ENCODE measurements at regions not wholly inside any gene's neighbourhood (a gene's known extent, or its start where the extent isn't known, plus 50 kb on each side); places are given as distances from the start of the nearest gene placed in this dataset.

- no peaks in the 10 kb centered on the region for H3K36me3 ChIP-seq
- H3K27ac ChIP-seq = no peak overlapping the region
- H3K9me3 ChIP-seq = no peaks in the 10 kb centered on the region
- peaks cover 0 to 15% (median 0%) of the 10 kb centered on the region in 4 donors for H3K4me1 ChIP-seq
- WGBS, 2 donors = 92 to 93% methylated on average over 2 of the region's 2 CpGs
- DNase-seq (ENCODE audit: low spot score in 2 of 2) = no peak
- no peaks in the 10 kb centered on the region for H3K27me3 ChIP-seq
- TF ChIP-seq CTCF (IDR thresholded peaks at IDR 0.05) = no peak
- TF ChIP-seq POLR2A (IDR thresholded peaks at IDR 0.05) = no peak
- TF ChIP-seq EP300 (IDR thresholded peaks at IDR 0.05) = no peak
- H3K4me3 ChIP-seq = no peak overlapping the region
These were observed 169.5 kb downstream of the TTC32 start for GRCh38 chr2:19732255-19732654.

- Histone ChIP-seq H3K36me3 (no peaks in the 10 kb centered on the region), H3K4me3 (no peak overlapping the region), H3K27ac (no peak overlapping the region), H3K9me3 (no peaks in the 10 kb centered on the region), H3K27me3 (no peaks in the 10 kb centered on the region), H3K4me1 (peaks cover 0 to 13% (median 0%) of the 10 kb centered on the region in 4 donors)
- DNase-seq (ENCODE audit: low spot score in 2 of 2) = no peak
- 93% methylated on average over 2 of the region's 2 CpGs for WGBS, 2 donors
- no peak for TF ChIP-seq CTCF (IDR thresholded peaks at IDR 0.05)
- TF ChIP-seq POLR2A (IDR thresholded peaks at IDR 0.05) = no peak
- no peak for TF ChIP-seq EP300 (IDR thresholded peaks at IDR 0.05)
These were observed 170.3 kb downstream of the TTC32 start for GRCh38 chr2:19731515-19731914.

GRCh38 chr2:19731037-19731436 is 170.7 kb downstream of the TTC32 start:
- 54 to 59% methylated on average over 3 of the region's 3 CpGs for WGBS, 2 donors
- DNase-seq (ENCODE audit: low spot score in 2 of 2) = no peak
- no peaks in the 10 kb centered on the region for H3K27me3 ChIP-seq
- no peaks in the 10 kb centered on the region for H3K36me3 ChIP-seq
- TF ChIP-seq EP300 (IDR thresholded peaks at IDR 0.05) (no peak), POLR2A (IDR thresholded peaks at IDR 0.05) (no peak), CTCF (IDR thresholded peaks at IDR 0.05) (no peak)
- H3K9me3 ChIP-seq = no peaks in the 10 kb centered on the region
- no peak overlapping the region for H3K4me3 ChIP-seq
- H3K27ac ChIP-seq = no peak overlapping the region
- peaks cover 0 to 8% (median 0%) of the 10 kb centered on the region in 4 donors for H3K4me1 ChIP-seq

GRCh38 chr2:19728125-19728524 is 173.7 kb downstream of the TTC32 start:
- H3K27ac ChIP-seq = no peak overlapping the region
- DNase-seq (ENCODE audit: low spot score in 2 of 2) = no peak
- H3K27me3 ChIP-seq = no peaks in the 10 kb centered on the region
- no peaks in the 10 kb centered on the region for H3K36me3 ChIP-seq
- H3K9me3 ChIP-seq = no peaks in the 10 kb centered on the region
- H3K4me3 ChIP-seq = no peak overlapping the region
- TF ChIP-seq EP300 (IDR thresholded peaks at IDR 0.05) (no peak), CTCF (IDR thresholded peaks at IDR 0.05) (no peak), POLR2A (IDR thresholded peaks at IDR 0.05) (no peak)
- H3K4me1 ChIP-seq = peaks cover 0 to 8% (median 0%) of the 10 kb centered on the region in 4 donors
- WGBS, 2 donors = 67% methylated on average over 8 of the region's 8 CpGs

- Histone ChIP-seq H3K27ac (no peak overlapping the region), H3K4me1 (peaks cover 0 to 16% (median 0%) of the 10 kb centered on the region in 4 donors), H3K4me3 (no peak overlapping the region), H3K27me3 (no peaks in the 10 kb centered on the region), H3K36me3 (no peaks in the 10 kb centered on the region), H3K9me3 (no peaks in the 10 kb centered on the region)
- TF ChIP-seq CTCF (IDR thresholded peaks at IDR 0.05) (no peak), EP300 (IDR thresholded peaks at IDR 0.05) (no peak), POLR2A (IDR thresholded peaks at IDR 0.05) (no peak)
- 81 to 90% methylated on average over 4 of the region's 4 CpGs for WGBS, 2 donors
- no peak for DNase-seq (ENCODE audit: low spot score in 2 of 2)
These were observed 176.4 kb downstream of the TTC32 start for GRCh38 chr2:19725392-19725791.
